ENCODE measurements at regions not wholly inside any gene's neighbourhood (a gene's known extent, or its start where the extent isn't known, plus 50 kb on each side); places are given as distances from the start of the nearest gene placed in this dataset.

DNA sequence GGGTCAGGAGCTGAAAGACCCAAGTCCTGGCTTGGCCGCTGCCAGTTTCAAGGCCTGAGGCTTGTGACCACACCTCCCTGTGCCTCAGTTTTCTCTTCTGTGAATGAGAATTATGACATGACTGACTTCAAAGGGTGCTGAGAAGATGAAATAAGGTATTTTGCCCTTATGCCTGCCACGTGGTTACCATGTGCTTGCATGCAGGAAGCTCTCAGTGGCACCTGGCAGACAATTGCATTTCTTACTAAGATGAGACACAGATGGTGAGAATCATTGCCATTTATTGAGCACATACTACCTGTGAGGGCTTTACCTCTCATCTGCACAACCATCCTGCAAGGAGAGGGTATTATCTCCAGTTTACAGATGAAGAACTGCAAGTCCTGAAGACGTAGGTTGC lies 69.8 kb downstream of the MRM1 start:
- CTCF ChIA-PET = interaction anchor here (2.0 kb wide), 1 partner anchor 13 kb away, joined by 5 read pairs; no protein-coding TSS in a partner anchor

More for the DNA sequence above, 69.8 kb downstream of the MRM1 start:
- TF ChIP-seq, protein P1, sequence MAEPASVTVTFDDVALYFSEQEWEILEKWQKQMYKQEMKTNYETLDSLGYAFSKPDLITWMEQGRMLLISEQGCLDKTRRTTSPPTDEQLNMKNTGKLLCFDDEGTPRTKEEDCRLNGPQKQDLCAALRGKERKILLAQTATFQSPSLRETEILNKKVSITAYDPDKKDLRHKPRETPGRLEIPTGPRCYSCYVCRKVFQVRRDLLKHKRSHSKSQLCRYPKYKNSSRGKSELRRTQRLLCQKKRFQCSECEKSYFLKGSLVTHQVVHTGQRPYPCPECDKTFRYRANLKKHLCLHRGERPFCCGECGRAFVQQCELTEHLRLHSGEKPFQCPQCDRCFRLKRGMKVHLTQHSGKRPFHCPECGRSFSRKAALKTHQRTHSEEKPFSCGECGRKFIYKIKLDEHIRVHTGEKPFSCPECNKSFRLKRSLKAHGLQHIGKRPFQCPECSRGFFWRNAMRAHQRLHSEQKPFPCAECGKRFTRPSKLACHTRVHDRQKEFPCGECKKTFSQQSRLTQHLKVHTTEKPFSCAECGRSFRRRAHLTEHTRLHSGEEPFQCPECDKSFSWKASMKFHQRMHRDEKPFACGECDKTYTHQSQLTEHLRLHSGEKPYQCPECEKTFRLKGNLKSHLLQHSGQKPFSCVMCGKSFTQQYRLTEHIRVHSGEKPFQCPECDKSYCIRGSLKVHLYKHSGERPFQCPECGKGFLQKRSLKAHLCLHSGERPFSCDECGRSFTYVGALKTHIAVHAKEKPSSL (CRISPR knock-in tag; conservative IDR thresholded peaks at IDR 0.05) = no peak
- TF ChIP-seq, protein P2, sequence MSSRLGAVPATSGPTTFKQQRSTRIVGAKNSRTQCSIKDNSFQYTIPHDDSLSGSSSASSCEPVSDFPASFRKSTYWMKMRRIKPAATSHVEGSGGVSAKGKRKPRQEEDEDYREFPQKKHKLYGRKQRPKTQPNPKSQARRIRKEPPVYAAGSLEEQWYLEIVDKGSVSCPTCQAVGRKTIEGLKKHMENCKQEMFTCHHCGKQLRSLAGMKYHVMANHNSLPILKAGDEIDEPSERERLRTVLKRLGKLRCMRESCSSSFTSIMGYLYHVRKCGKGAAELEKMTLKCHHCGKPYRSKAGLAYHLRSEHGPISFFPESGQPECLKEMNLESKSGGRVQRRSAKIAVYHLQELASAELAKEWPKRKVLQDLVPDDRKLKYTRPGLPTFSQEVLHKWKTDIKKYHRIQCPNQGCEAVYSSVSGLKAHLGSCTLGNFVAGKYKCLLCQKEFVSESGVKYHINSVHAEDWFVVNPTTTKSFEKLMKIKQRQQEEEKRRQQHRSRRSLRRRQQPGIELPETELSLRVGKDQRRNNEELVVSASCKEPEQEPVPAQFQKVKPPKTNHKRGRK (CRISPR knock-in tag; IDR thresholded peaks at IDR 0.05; ENCODE audit: borderline replicate concordance) = no peak
- TF ChIP-seq, protein P3, sequence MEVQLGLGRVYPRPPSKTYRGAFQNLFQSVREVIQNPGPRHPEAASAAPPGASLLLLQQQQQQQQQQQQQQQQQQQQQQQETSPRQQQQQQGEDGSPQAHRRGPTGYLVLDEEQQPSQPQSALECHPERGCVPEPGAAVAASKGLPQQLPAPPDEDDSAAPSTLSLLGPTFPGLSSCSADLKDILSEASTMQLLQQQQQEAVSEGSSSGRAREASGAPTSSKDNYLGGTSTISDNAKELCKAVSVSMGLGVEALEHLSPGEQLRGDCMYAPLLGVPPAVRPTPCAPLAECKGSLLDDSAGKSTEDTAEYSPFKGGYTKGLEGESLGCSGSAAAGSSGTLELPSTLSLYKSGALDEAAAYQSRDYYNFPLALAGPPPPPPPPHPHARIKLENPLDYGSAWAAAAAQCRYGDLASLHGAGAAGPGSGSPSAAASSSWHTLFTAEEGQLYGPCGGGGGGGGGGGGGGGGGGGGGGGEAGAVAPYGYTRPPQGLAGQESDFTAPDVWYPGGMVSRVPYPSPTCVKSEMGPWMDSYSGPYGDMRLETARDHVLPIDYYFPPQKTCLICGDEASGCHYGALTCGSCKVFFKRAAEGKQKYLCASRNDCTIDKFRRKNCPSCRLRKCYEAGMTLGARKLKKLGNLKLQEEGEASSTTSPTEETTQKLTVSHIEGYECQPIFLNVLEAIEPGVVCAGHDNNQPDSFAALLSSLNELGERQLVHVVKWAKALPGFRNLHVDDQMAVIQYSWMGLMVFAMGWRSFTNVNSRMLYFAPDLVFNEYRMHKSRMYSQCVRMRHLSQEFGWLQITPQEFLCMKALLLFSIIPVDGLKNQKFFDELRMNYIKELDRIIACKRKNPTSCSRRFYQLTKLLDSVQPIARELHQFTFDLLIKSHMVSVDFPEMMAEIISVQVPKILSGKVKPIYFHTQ (CRISPR knock-in tag; IDR thresholded peaks at IDR 0.05) = no peak
- TF ChIP-seq, protein P4, sequence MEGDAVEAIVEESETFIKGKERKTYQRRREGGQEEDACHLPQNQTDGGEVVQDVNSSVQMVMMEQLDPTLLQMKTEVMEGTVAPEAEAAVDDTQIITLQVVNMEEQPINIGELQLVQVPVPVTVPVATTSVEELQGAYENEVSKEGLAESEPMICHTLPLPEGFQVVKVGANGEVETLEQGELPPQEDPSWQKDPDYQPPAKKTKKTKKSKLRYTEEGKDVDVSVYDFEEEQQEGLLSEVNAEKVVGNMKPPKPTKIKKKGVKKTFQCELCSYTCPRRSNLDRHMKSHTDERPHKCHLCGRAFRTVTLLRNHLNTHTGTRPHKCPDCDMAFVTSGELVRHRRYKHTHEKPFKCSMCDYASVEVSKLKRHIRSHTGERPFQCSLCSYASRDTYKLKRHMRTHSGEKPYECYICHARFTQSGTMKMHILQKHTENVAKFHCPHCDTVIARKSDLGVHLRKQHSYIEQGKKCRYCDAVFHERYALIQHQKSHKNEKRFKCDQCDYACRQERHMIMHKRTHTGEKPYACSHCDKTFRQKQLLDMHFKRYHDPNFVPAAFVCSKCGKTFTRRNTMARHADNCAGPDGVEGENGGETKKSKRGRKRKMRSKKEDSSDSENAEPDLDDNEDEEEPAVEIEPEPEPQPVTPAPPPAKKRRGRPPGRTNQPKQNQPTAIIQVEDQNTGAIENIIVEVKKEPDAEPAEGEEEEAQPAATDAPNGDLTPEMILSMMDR (IDR thresholded peaks at IDR 0.05) = no peak
- TF ChIP-seq, protein P5, sequence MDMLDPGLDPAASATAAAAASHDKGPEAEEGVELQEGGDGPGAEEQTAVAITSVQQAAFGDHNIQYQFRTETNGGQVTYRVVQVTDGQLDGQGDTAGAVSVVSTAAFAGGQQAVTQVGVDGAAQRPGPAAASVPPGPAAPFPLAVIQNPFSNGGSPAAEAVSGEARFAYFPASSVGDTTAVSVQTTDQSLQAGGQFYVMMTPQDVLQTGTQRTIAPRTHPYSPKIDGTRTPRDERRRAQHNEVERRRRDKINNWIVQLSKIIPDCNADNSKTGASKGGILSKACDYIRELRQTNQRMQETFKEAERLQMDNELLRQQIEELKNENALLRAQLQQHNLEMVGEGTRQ (CRISPR knock-in tag; IDR thresholded peaks at IDR 0.05) = no peak
- TF ChIP-seq NR3C1 (CRISPR knock-in tag; conservative IDR thresholded peaks at IDR 0.05; ENCODE audit: low read depth) (no peak), KAT7 (CRISPR knock-in tag; IDR thresholded peaks at IDR 0.05; ENCODE audit: borderline replicate concordance) (no peak), TEAD1 (CRISPR knock-in tag; IDR thresholded peaks at IDR 0.05) (no peak), ZNF317 (CRISPR knock-in tag; IDR thresholded peaks at IDR 0.05; ENCODE audit: borderline replicate concordance, low read depth) (no peak), SMAD3 (CRISPR knock-in tag; IDR thresholded peaks at IDR 0.05; ENCODE audit: borderline replicate concordance) (no peak)
- TF ChIP-seq, protein P6, sequence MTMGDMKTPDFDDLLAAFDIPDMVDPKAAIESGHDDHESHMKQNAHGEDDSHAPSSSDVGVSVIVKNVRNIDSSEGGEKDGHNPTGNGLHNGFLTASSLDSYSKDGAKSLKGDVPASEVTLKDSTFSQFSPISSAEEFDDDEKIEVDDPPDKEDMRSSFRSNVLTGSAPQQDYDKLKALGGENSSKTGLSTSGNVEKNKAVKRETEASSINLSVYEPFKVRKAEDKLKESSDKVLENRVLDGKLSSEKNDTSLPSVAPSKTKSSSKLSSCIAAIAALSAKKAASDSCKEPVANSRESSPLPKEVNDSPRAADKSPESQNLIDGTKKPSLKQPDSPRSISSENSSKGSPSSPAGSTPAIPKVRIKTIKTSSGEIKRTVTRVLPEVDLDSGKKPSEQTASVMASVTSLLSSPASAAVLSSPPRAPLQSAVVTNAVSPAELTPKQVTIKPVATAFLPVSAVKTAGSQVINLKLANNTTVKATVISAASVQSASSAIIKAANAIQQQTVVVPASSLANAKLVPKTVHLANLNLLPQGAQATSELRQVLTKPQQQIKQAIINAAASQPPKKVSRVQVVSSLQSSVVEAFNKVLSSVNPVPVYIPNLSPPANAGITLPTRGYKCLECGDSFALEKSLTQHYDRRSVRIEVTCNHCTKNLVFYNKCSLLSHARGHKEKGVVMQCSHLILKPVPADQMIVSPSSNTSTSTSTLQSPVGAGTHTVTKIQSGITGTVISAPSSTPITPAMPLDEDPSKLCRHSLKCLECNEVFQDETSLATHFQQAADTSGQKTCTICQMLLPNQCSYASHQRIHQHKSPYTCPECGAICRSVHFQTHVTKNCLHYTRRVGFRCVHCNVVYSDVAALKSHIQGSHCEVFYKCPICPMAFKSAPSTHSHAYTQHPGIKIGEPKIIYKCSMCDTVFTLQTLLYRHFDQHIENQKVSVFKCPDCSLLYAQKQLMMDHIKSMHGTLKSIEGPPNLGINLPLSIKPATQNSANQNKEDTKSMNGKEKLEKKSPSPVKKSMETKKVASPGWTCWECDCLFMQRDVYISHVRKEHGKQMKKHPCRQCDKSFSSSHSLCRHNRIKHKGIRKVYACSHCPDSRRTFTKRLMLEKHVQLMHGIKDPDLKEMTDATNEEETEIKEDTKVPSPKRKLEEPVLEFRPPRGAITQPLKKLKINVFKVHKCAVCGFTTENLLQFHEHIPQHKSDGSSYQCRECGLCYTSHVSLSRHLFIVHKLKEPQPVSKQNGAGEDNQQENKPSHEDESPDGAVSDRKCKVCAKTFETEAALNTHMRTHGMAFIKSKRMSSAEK (CRISPR knock-in tag; IDR thresholded peaks at IDR 0.05; ENCODE audit: borderline replicate concordance) = no peak
- H3K27me3 Mint-ChIP-seq (ENCODE audit: low read depth) = no peaks in the 10 kb centered on the region
- H3K27ac Mint-ChIP-seq = no peak overlapping the region
- no peak for DNase-seq (ENCODE audit: low spot score)
- H3K9me3 Mint-ChIP-seq = no peaks in the 10 kb centered on the region
- peaks cover 5% of the 10 kb centered on the region for H3K4me1 Mint-ChIP-seq
- no peaks in the 10 kb centered on the region for H3K36me3 Mint-ChIP-seq
- no peak for ATAC-seq
- POLR2A ChIA-PET = interaction anchor here (0.7 kb wide), 1 partner anchor 516 kb away, joined by 4 read pairs; no protein-coding TSS in a partner anchor
- no peak overlapping the region for H3K4me3 Mint-ChIP-seq

Data from WTC11 (cell line).